Uterus (tissue), 3 donors: ENCODE measurements at regions not wholly inside any gene's neighbourhood (a gene's known extent, or its start where the extent isn't known, plus 50 kb on each side); places are given as distances from the start of the nearest gene placed in this dataset.

Experiments
- DNase-seq, 2 donors: peaks; one replicate each; pipeline ENCODE4 v3.0.0-alpha.2; 2019 to 2020
- H3K27ac ChIP-seq, 2 donors: fragments of 200-600 bp; sonication (generic); 1 replicate in 1 of 2; 2 replicates in 1 of 2; pipeline ENCODE4 v1.5.1; 2016 to 2018
- H3K27me3 ChIP-seq, 2 donors: fragments of 200-600 bp; sonication (generic); one replicate each; pipeline ENCODE4 v1.5.1; 2018 to 2019; ENCODE audit warnings: control low read depth in 1 of 2
- H3K36me3 ChIP-seq, 2 donors: fragments of 200-600 bp; sonication (generic); one replicate each; pipeline ENCODE4 v1.5.1; 2019; ENCODE audit warnings: control low read depth in 1 of 2
- H3K4me1 ChIP-seq, 2 donors: fragments of 200-600 bp; sonication (generic); one replicate each; pipeline ENCODE4 v1.5.1; 2018 to 2019; ENCODE audit warnings: control low read depth in 1 of 2
- H3K4me3 ChIP-seq, 2 donors: fragments of 200-600 bp; sonication (generic); 1 replicate in 1 of 2; 2 replicates in 1 of 2; pipeline ENCODE4 v1.5.1; 2018 to 2019; ENCODE audit warnings: mild to moderate bottlenecking in 1 of 2
- H3K9me3 ChIP-seq, 2 donors: fragments of 200-600 bp; sonication (generic); one replicate each; pipeline ENCODE4 v1.5.1; 2019; ENCODE audit warnings: control low read depth in 1 of 2
- POLR2A ChIP-seq, 2 donors: fragments of 450-650 bp; IDR thresholded peaks; one replicate each; pipeline ENCODE4 v1.6.1; 2016; ENCODE audit warnings: antibody characterized with exemption in 2 of 2, mild to moderate bottlenecking in 1 of 2, moderate library complexity in 1 of 2
- intact Hi-C: fragments of 100-400 bp; cut with DNase I; formaldehyde crosslinking; loops from one replicate; pipeline ENCODE4 v1.15.1; 2023; ENCODE audit warnings: low total_unique reads
- TF ChIP-seq, protein P1 (sequence below), 4 experiments: fragments of 200-600 bp in 2 of 4; fragments of 450-650 bp in 2 of 4; sonication (generic) in 2 of 4; IDR thresholded peaks; one replicate each; pipeline ENCODE4 v1.5.1; 2016 to 2019; ENCODE audit warnings: antibody characterized with exemption in 4 of 4, mild to moderate bottlenecking in 2 of 4, moderate library complexity in 1 of 4
- donor health status: DM: yes; HTN: yes; CAD: no.

DNA sequence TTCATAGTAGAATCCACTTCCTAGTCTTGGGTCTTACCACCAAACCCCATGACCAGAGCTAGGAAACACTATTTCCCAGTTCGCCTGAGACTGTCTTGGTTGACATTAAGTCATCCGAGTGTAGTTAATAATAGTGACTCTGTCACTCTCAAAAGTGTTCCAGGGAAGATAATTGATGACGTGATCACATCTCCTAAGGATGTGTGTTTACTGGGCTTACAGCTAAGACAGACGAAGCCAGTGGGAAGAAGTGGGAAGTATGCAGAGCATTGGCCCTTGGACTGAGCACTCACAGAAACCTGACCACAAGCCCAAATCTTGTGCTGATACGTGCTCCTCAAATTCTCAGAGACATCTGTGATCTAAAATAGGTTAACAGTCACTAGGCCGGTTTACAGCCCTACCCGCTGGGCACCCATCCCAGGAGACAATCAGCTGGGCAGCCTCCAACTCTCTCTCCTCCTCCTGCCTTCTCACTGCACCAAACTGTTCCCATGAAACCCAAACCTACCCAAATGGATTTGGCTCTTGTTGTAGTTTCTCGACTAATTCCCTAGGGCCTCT is 316.6 kb downstream of the TLE1 start:
- no peak overlapping the region for H3K4me3 ChIP-seq
- intact Hi-C loops, result no loop called here
- no peaks in the 10 kb centered on the region for H3K36me3 ChIP-seq
- peak overlapping the region; percentile 5 to 48 for H3K27ac ChIP-seq
- no peaks in the 10 kb centered on the region for H3K4me1 ChIP-seq
- TF ChIP-seq POLR2A (IDR thresholded peaks at IDR 0.05), result no peak
- TF ChIP-seq, protein P1, sequence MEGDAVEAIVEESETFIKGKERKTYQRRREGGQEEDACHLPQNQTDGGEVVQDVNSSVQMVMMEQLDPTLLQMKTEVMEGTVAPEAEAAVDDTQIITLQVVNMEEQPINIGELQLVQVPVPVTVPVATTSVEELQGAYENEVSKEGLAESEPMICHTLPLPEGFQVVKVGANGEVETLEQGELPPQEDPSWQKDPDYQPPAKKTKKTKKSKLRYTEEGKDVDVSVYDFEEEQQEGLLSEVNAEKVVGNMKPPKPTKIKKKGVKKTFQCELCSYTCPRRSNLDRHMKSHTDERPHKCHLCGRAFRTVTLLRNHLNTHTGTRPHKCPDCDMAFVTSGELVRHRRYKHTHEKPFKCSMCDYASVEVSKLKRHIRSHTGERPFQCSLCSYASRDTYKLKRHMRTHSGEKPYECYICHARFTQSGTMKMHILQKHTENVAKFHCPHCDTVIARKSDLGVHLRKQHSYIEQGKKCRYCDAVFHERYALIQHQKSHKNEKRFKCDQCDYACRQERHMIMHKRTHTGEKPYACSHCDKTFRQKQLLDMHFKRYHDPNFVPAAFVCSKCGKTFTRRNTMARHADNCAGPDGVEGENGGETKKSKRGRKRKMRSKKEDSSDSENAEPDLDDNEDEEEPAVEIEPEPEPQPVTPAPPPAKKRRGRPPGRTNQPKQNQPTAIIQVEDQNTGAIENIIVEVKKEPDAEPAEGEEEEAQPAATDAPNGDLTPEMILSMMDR (IDR thresholded peaks at IDR 0.05), result no peak
- peak in 1 of 2 donors; percentile 29 for DNase-seq
- H3K9me3 ChIP-seq, result no peaks in the 10 kb centered on the region
- H3K27me3 ChIP-seq, result no peaks in the 10 kb centered on the region

DNA sequence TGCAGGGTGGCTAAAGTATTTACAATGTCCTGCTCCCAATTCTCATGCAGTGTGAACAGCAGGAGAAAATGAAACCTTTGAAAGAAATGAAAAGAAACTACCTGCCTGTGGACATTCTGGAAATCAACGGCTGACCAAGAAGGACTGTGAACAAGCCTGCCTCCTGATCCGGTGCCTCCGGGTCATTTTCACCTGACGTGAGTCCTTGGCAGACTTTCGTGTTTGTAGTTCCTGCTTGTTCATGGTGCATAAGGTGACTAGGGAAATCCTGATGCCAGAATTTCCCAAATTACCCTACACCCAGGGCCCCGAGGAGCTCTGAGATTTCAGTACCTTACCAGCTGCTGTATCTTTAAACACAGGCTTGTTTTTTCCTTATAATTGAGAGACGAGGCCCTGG is 317.5 kb downstream of the TLE1 start:
- H3K4me3 ChIP-seq, result no peak overlapping the region
- H3K9me3 ChIP-seq, result no peaks in the 10 kb centered on the region
- no peaks in the 10 kb centered on the region for H3K36me3 ChIP-seq
- DNase-seq, result no peak
- peak overlapping the region in 1 of 2 donors; percentile 36 for H3K27ac ChIP-seq
- intact Hi-C loops, result no loop called here
- H3K27me3 ChIP-seq, result no peaks in the 10 kb centered on the region
- H3K4me1 ChIP-seq, result no peaks in the 10 kb centered on the region
- no peak for TF ChIP-seq POLR2A (IDR thresholded peaks at IDR 0.05)
- TF ChIP-seq, protein P1 (IDR thresholded peaks at IDR 0.05), result no peak

DNA sequence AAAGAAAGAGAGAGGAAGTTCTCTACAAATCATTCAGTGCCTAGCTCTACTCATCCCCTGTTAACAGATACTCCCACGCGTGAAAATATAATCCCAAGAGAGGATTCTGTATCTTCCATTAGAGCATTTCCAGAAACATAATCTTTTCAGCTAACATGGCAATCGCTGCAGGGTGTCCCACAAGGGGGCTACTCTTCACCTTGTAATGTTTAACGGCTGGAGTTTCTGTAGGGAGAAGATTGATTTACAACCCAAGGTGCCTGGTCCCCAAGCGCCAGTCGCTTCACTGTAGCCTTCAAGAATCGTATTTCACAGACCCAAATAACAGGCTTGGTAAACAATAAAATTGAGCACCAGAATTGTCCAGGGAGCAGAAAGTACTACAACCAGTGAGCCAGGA is 318.7 kb downstream of the TLE1 start:
- Histone ChIP-seq H3K9me3 (no peaks in the 10 kb centered on the region), H3K4me1 (no peaks in the 10 kb centered on the region), H3K4me3 (no peak overlapping the region), H3K36me3 (no peaks in the 10 kb centered on the region), H3K27ac (no peak overlapping the region), H3K27me3 (no peaks in the 10 kb centered on the region)
- intact Hi-C loops, result no loop called here
- TF ChIP-seq, protein P1 (IDR thresholded peaks at IDR 0.05), result no peak
- TF ChIP-seq POLR2A (IDR thresholded peaks at IDR 0.05), result no peak
- no peak for DNase-seq

DNA sequence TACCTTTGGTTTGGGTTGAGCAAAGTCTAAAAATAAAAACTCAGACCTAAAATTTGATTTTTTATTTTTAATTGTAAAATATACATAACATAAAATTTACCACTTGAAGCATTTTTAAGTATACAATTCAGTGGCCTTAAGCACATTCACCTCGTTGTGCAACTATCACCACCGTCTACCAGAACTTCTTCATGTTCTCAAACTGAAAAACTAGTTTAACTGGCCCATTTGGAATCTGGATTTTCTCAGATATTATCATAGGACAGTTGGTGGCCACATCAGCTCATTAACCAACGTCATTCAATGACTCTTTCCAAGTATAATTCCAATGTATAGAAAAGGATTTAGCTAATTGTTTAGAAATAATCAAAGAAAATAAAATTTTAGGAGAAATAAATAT is 319.3 kb downstream of the TLE1 start:
- H3K9me3 ChIP-seq, result no peaks in the 10 kb centered on the region
- H3K4me3 ChIP-seq, result no peak overlapping the region
- DNase-seq, result no peak
- no peaks in the 10 kb centered on the region for H3K4me1 ChIP-seq
- intact Hi-C loops, result no loop called here
- H3K27ac ChIP-seq, result no peak overlapping the region
- TF ChIP-seq POLR2A (IDR thresholded peaks at IDR 0.05), result no peak
- TF ChIP-seq, protein P1 (IDR thresholded peaks at IDR 0.05), result no peak
- H3K27me3 ChIP-seq, result no peaks in the 10 kb centered on the region
- no peaks in the 10 kb centered on the region for H3K36me3 ChIP-seq

DNA sequence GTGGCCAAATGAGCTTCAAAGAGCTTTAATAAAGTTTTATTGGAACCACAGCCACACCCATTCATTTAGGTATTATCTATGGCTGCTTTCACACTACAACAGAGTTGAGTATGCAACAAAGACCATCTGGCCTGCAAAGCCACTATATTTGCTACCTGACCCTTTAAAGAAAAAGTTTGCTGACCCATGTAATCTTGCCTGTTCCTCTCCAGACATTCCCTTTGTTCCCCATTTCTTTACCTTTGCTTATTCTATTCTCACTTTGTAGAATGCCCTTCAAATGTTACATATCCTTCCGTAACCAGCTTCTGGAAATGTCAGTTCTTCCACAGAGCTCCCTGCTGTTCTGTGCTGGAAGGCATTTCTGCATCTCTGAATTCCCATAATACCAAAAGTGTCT is 320.2 kb downstream of the TLE1 start:
- intact Hi-C loops, result no loop called here
- Histone ChIP-seq H3K9me3 (no peaks in the 10 kb centered on the region), H3K36me3 (no peaks in the 10 kb centered on the region), H3K27ac (no peak overlapping the region), H3K4me3 (no peak overlapping the region), H3K27me3 (no peaks in the 10 kb centered on the region), H3K4me1 (no peaks in the 10 kb centered on the region)
- no peak for DNase-seq
- no peak for TF ChIP-seq POLR2A (IDR thresholded peaks at IDR 0.05)
- TF ChIP-seq, protein P1 (IDR thresholded peaks at IDR 0.05), result no peak
